SKM-1 treated with dmso at 0.1 percent for 144 hours (cell line): ENCODE measurements at regions not wholly inside any gene's neighbourhood (a gene's known extent, or its start where the extent isn't known, plus 50 kb on each side); places are given as distances from the start of the nearest gene placed in this dataset.

ENCODE experiments used
- DNase-seq: peaks from one replicate; lab custom pipeline; 2025; ENCODE audit not compliant: unreplicated experiment; lab: John Stamatoyannopoulos, UW

GRCh38 chr10:10930979-10931743 is 86.5 kb upstream of the CELF2 start:
- no peak for DNase-seq

GRCh38 chr10:10935032-10935431 is 82.6 kb upstream of the CELF2 start:
- DNase-seq: no peak

GRCh38 chr10:10938676-10939075 is 79.0 kb upstream of the CELF2 start:
- DNase-seq: no peak

- DNase-seq: no peak
Measured at GRCh38 chr10:10941127-10941730, 76.4 kb upstream of the CELF2 start.

GRCh38 chr10:10942441-10942840 is 75.2 kb upstream of the CELF2 start:
- no peak for DNase-seq

GRCh38 chr10:10946081-10946480 is 71.6 kb upstream of the CELF2 start:
- DNase-seq: no peak

- no peak for DNase-seq
Measured at GRCh38 chr10:10946801-10947200, 70.9 kb upstream of the CELF2 start.

GRCh38 chr10:10951675-10952074 is 66.0 kb upstream of the CELF2 start:
- DNase-seq: no peak

GRCh38 chr10:10952800-10953199 is 64.9 kb upstream of the CELF2 start:
- DNase-seq: no peak

GRCh38 chr10:10956681-10957542 is 60.8 kb upstream of the CELF2 start:
- no peak for DNase-seq

- DNase-seq: no peak
Measured at GRCh38 chr10:10958041-10958440, 59.6 kb upstream of the CELF2 start.

- no peak for DNase-seq
Measured at GRCh38 chr10:10959666-10960065, 58.0 kb upstream of the CELF2 start.

- DNase-seq: no peak
Measured at GRCh38 chr10:10960534-10960933, 57.1 kb upstream of the CELF2 start.

GRCh38 chr10:10961072-10961471 is 56.6 kb upstream of the CELF2 start:
- no peak for DNase-seq

GRCh38 chr10:10967029-10967428 is 50.6 kb upstream of the CELF2 start:
- DNase-seq: no peak

GRCh38 chr10:10967581-10968256 is 50.0 kb upstream of the CELF2 start:
- no peak for DNase-seq
